Gastroesophageal sphincter (tissue), 2 donors: ENCODE measurements at regions not wholly inside any gene's neighbourhood (a gene's known extent, or its start where the extent isn't known, plus 50 kb on each side); places are given as distances from the start of the nearest gene placed in this dataset.

Experiments used
- POLR2A ChIP-seq, 2 donors: fragments of 450-650 bp; IDR thresholded peaks; one replicate each; pipeline ENCODE4 v1.6.1; 2017; ENCODE audit warnings: antibody characterized with exemption in 2 of 2, mild to moderate bottlenecking in 2 of 2, moderate library complexity in 1 of 2
- POLR2AphosphoS5 ChIP-seq: sonication (generic); formaldehyde crosslinking; IDR thresholded peaks from one replicate; pipeline ENCODE4 v1.6.1; 2017; ENCODE audit warnings: antibody characterized with exemption

- TF ChIP-seq POLR2A (IDR thresholded peaks at IDR 0.05): no peak
- TF ChIP-seq POLR2AphosphoS5: no peak
These were observed 319.1 kb upstream of the NT5E start for GRCh38 chr6:85130743-85131142.
